Urothelium cell line (cell line): ENCODE measurements at regions not wholly inside any gene's neighbourhood (a gene's known extent, or its start where the extent isn't known, plus 50 kb on each side); places are given as distances from the start of the nearest gene placed in this dataset.
A peak's percentile ranks its signal among the peaks of the same experiment; 100 is the strongest.

ENCODE experiments used
- DNase-seq: peaks from one replicate; pipeline ENCODE4 v3.0.0; 2011; ENCODE audit warnings: low spot score, mixed read lengths
- FAIRE-seq: peaks from 2 replicates; lab custom pipeline; 2011; peaks lifted over from hg19 to GRCh38; lab: Jason Lieb, UNC

- no peak for DNase-seq
- FAIRE-seq = no peak
Observed at GRCh38 chr1:60987904-60988303, 94.5 kb upstream of the NFIA start.

- DNase-seq (no peak), FAIRE-seq (no peak)
Observed at GRCh38 chr1:60984062-60984799, 98.1 kb upstream of the NFIA start.

GRCh38 chr1:60983701-60984061 lies 98.7 kb upstream of the NFIA start:
- DNase-seq = no peak
- FAIRE-seq = peak; percentile 13

- DNase-seq (no peak), FAIRE-seq (no peak)
Observed at GRCh38 chr1:60982539-60982938, 99.8 kb upstream of the NFIA start.

- DNase-seq = no peak
- FAIRE-seq = no peak
Observed at GRCh38 chr1:60981357-60981756, 101.0 kb upstream of the NFIA start.

GRCh38 chr1:60978421-60979357 lies 103.7 kb upstream of the NFIA start:
- DNase-seq (peak; percentile 33), FAIRE-seq (no peak)

- DNase-seq (no peak), FAIRE-seq (no peak)
Observed at GRCh38 chr1:60977661-60978060, 104.7 kb upstream of the NFIA start.

GRCh38 chr1:60974524-60975372 lies 107.6 kb upstream of the NFIA start:
- no peak for DNase-seq
- no peak for FAIRE-seq

GRCh38 chr1:60973668-60974067 lies 108.7 kb upstream of the NFIA start:
- FAIRE-seq (no peak), DNase-seq (no peak)

- FAIRE-seq (no peak), DNase-seq (peak; percentile 72)
Observed at GRCh38 chr1:60972841-60973364, 109.5 kb upstream of the NFIA start.

GRCh38 chr1:60971330-60971729 lies 111.0 kb upstream of the NFIA start:
- no peak for FAIRE-seq
- no peak for DNase-seq

GRCh38 chr1:60969971-60970509 lies 112.3 kb upstream of the NFIA start:
- FAIRE-seq (no peak), DNase-seq (peak; percentile 36)

GRCh38 chr1:60965280-60965854 lies 117.0 kb upstream of the NFIA start:
- DNase-seq (no peak), FAIRE-seq (no peak)

GRCh38 chr1:60963167-60963940 lies 119.0 kb upstream of the NFIA start:
- FAIRE-seq (no peak), DNase-seq (no peak)

GRCh38 chr1:60960891-60961461 lies 121.4 kb upstream of the NFIA start:
- FAIRE-seq (no peak), DNase-seq (no peak)

- DNase-seq = no peak
- FAIRE-seq = no peak
Observed at GRCh38 chr1:60959701-60960100, 122.7 kb upstream of the NFIA start.

GRCh38 chr1:60958001-60958400 lies 124.4 kb upstream of the NFIA start:
- no peak for FAIRE-seq
- DNase-seq = no peak

GRCh38 chr1:60956520-60956919 lies 125.8 kb upstream of the NFIA start:
- FAIRE-seq (no peak), DNase-seq (no peak)

GRCh38 chr1:60952612-60953111 lies 129.7 kb upstream of the NFIA start:
- no peak for DNase-seq
- no peak for FAIRE-seq
